Muscle layer of duodenum (tissue), 2 donors: ENCODE measurements at regions not wholly inside any gene's neighbourhood (a gene's known extent, or its start where the extent isn't known, plus 50 kb on each side); places are given as distances from the start of the nearest gene placed in this dataset.
"Not testable (repeated sequence)": the region's sequence is repeated elsewhere in the genome, so short reads cannot be mapped to it uniquely, and the experiment has no call there.

Experiments
- H3K27ac ChIP-seq: one replicate; pipeline ENCODE4 v1.7.0; 2013; ENCODE audit warnings: mild to moderate bottlenecking, low read length
- H3K27me3 ChIP-seq: one replicate; pipeline ENCODE4 v1.7.0; 2013; ENCODE audit warnings: low read depth, mild to moderate bottlenecking, control low read depth, low read length
- H3K36me3 ChIP-seq, 2 donors: one replicate each; pipeline ENCODE4 v1.7.0; 2013; ENCODE audit warnings: low read length in 2 of 2, control low read depth in 1 of 2, mild to moderate bottlenecking in 1 of 2; ENCODE audit not compliant: insufficient read depth in 2 of 2, control insufficient read depth in 1 of 2
- H3K4me1 ChIP-seq, 2 donors: one replicate each; pipeline ENCODE4 v1.7.0; 2013; ENCODE audit warnings: low read length in 2 of 2, mild to moderate bottlenecking in 2 of 2, control low read depth in 1 of 2, moderate library complexity in 1 of 2; ENCODE audit not compliant: insufficient read depth in 2 of 2, control insufficient read depth in 1 of 2
- H3K4me3 ChIP-seq, 2 donors: one replicate each; pipeline ENCODE4 v1.7.0; 2013; ENCODE audit warnings: low read length in 2 of 2, low read depth in 1 of 2, mild to moderate bottlenecking in 1 of 2
- H3K9me3 ChIP-seq, 2 donors: one replicate each; pipeline ENCODE4 v1.7.0; 2013; ENCODE audit warnings: low read length in 2 of 2, control low read depth in 1 of 2, mild to moderate bottlenecking in 1 of 2; ENCODE audit not compliant: control insufficient read depth in 1 of 2
- donor health status: healthy.

DNA sequence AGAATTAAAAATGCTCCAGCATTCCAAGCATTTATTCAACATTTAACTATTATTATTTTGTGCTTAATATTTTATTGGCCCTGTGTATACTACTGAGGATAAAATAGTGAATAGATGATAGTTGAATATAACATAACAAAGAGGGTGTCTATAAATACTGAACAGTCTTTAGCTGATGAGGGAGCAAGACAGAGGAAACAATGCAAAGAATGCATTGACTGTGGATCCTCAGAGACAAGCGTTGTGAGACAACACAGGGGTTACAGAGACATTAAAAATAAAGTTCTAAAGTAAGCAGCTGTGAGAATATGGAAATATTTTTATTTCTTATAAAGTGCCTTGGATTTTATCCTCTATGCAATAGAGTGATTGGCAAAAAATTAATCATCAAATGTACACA lies 1133.1 kb downstream of the PLA2G4A start:
- no peaks in the 10 kb centered on the region for H3K36me3 ChIP-seq
- H3K27ac ChIP-seq: no peak overlapping the region
- H3K4me3 ChIP-seq: no peak overlapping the region
- H3K4me1 ChIP-seq: no peaks in the 10 kb centered on the region
- H3K9me3 ChIP-seq: no peaks in the 10 kb centered on the region
- no peaks in the 10 kb centered on the region for H3K27me3 ChIP-seq

- H3K27me3 ChIP-seq: no peaks in the 10 kb centered on the region
- no peak overlapping the region for H3K27ac ChIP-seq
- H3K36me3 ChIP-seq: no peaks in the 10 kb centered on the region
- no peak overlapping the region for H3K4me3 ChIP-seq
- H3K9me3 ChIP-seq: peaks cover 0 to 3% of the 10 kb centered on the region in 2 donors
- H3K4me1 ChIP-seq: no peaks in the 10 kb centered on the region
Observed at GRCh38 chr1:187971851-187972250, 1143.1 kb downstream of the PLA2G4A start.

- no peak overlapping the region for H3K4me3 ChIP-seq
- H3K4me1 ChIP-seq: no peaks in the 10 kb centered on the region
- H3K27me3 ChIP-seq: no peaks in the 10 kb centered on the region
- H3K9me3 ChIP-seq: peaks cover 0 to 3% of the 10 kb centered on the region in 2 donors
- H3K36me3 ChIP-seq: no peaks in the 10 kb centered on the region
- H3K27ac ChIP-seq: no peak overlapping the region
Observed at GRCh38 chr1:187977298-187977697, 1148.5 kb downstream of the PLA2G4A start.

DNA sequence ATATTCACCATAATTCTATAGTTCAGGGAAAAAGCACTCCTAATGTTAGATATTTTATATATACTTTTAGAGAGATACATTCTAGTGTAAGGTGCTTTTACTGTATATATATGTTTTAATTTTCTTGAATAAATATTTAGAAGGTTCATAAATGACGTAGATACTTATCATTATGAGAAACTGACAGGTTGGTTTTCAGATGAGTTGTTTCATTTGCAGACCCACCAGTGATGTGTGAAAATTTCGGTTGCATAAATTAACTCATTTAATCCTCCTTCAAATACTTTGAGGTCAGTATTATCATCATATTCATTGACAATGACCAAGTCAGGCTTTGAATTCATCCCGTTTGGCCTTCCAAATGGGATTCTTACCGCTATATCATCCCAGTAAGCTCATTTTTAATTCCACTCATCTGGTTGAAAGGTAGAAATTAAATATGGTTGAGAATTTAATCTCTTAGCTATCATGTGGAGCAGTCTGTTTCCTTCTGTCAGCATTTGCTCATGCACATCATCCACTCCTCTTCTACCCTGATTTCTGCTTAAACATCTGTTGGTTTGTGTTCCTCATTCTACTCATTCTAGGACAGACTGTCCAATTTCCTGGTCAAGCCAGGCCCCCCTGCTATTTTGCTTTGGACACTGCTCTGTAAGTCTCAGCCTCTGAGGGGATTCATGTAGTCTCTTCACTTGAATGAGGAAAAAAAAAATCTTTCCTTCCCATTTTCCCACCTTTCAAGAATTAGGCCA lies 1156.6 kb downstream of the PLA2G4A start:
- Histone ChIP-seq H3K4me1 (no peaks in the 10 kb centered on the region), H3K36me3 (no peaks in the 10 kb centered on the region), H3K27ac (no peak overlapping the region), H3K27me3 (no peaks in the 10 kb centered on the region), H3K9me3 (no peaks in the 10 kb centered on the region), H3K4me3 (no peak overlapping the region)

- H3K4me3 ChIP-seq: no peak overlapping the region
- H3K27me3 ChIP-seq: no peaks in the 10 kb centered on the region
- no peaks in the 10 kb centered on the region for H3K9me3 ChIP-seq
- H3K36me3 ChIP-seq: no peaks in the 10 kb centered on the region
- no peak overlapping the region for H3K27ac ChIP-seq
- H3K4me1 ChIP-seq: no peaks in the 10 kb centered on the region
Observed at GRCh38 chr1:187985897-187986654, 1157.3 kb downstream of the PLA2G4A start.

- Histone ChIP-seq H3K36me3 (no peaks in the 10 kb centered on the region), H3K9me3 (no peaks in the 10 kb centered on the region), H3K4me3 (no peak overlapping the region), H3K4me1 (no peaks in the 10 kb centered on the region), H3K27ac (no peak overlapping the region), H3K27me3 (no peaks in the 10 kb centered on the region)
Observed at GRCh38 chr1:187987236-187987776, 1158.6 kb downstream of the PLA2G4A start.

DNA sequence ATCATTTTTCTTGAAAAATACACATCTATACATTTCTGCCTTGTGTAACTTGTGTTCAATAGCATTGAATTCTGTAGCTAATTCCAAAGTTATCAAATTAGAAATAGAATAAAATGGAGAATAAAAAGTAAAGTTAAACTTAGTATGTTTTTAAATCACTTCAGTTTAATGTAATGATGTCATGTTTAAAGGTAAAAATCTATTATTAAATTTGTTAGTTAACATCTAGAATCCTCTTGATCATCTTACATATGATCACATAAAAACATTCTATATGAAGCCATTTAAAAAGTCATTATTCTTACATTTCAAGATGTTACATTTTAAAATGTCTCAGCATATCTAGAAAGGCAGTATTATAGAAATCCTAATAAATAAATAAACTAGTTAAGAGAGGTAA lies 1163.2 kb downstream of the PLA2G4A start:
- H3K27me3 ChIP-seq: no peaks in the 10 kb centered on the region
- H3K4me3 ChIP-seq: no peak overlapping the region
- H3K9me3 ChIP-seq: no peaks in the 10 kb centered on the region
- no peak overlapping the region for H3K27ac ChIP-seq
- no peaks in the 10 kb centered on the region for H3K36me3 ChIP-seq
- H3K4me1 ChIP-seq: no peaks in the 10 kb centered on the region

DNA sequence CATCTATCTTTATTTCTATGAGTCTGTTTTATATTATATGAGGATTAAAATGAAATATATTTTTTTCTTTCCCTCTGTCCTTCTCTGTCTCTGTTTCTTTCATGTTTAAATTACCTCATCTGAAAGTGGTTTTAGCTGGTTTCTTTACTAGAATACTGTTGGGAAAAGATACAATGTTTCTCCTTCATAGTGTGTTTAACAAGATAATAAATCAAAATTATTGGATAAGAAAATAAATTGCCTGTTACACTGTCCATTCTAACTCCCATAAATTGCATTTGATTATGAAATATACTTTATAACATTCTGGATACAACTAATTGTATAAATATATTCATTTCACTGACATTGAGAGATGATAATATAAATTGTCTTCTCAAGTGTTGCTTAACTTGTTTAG lies 1168.0 kb downstream of the PLA2G4A start:
- Histone ChIP-seq H3K4me1 (no peaks in the 10 kb centered on the region), H3K36me3 (no peaks in the 10 kb centered on the region), H3K9me3 (no peaks in the 10 kb centered on the region), H3K27me3 (no peaks in the 10 kb centered on the region), H3K4me3 (no peak overlapping the region), H3K27ac (no peak overlapping the region)

DNA sequence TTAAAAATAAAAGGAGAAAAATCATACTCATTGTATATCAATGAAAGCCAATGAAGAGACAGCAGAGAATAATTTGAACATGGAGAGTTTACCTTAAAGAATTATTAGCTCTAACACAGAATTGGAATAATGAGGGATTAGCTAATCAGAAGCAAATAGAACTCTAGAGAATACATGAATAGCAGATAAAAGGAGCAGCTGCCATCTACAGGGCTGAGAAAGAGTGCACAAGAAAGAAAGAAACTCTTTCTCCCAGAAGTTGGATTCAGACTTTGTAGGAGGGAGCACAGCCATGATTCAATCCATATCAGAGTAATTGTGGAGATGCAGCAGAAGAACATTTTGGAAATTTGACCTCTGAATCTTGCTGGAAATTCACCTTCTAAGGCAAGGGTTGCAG lies 1171.2 kb downstream of the PLA2G4A start:
- H3K27me3 ChIP-seq: no peaks in the 10 kb centered on the region
- no peaks in the 10 kb centered on the region for H3K4me1 ChIP-seq
- no peaks in the 10 kb centered on the region for H3K9me3 ChIP-seq
- no peak overlapping the region for H3K27ac ChIP-seq
- no peaks in the 10 kb centered on the region for H3K36me3 ChIP-seq
- H3K4me3 ChIP-seq: no peak overlapping the region

DNA sequence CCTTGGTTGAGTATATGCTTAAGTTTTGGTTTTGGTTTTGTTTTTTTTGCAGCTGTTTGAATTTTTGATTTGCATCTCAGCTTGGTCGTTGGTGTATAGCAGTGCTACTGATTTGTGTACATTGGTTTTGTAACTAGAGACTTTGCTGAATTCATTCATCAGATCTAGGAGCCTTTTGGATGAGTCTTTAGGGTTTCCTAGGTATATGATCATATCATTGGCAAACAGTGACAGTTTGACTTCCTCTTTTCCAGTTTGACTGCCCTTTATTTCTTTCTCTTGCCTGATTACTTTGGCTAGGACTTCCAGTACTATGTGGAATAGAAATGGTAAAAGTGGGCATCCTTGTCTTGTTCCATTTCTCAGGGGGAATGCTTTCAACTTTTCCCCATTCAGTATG lies 1174.9 kb downstream of the PLA2G4A start:
- not testable (repeated sequence) for H3K27ac ChIP-seq, H3K4me1 ChIP-seq, H3K4me3 ChIP-seq, H3K9me3 ChIP-seq, H3K36me3 ChIP-seq, H3K27me3 ChIP-seq

DNA sequence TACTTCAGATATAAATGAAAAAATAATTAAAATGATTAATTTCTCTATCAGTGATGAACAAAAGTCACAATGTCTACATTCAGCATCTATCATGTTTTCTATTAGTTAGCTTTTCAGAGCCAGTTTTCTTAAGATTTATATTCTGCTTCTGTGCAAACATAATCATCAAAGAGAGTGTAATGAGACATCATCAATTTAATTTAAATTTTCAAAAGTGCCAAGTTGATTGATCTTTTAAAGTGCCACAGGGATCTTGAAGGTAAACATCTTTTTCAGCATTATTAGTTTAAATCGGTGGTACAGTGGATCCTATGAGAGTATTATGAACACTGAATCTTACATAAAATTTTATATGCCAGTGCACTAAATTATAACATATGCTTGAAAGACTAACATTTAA lies 1176.1 kb downstream of the PLA2G4A start:
- Histone ChIP-seq H3K27ac (no peak overlapping the region), H3K27me3 (no peaks in the 10 kb centered on the region), H3K9me3 (peaks cover 0 to under 1% of the 10 kb centered on the region in 2 donors), H3K4me3 (no peak overlapping the region), H3K36me3 (no peaks in the 10 kb centered on the region), H3K4me1 (no peaks in the 10 kb centered on the region)
